SK-N-SH (cell line): ENCODE measurements at regions not wholly inside any gene's neighbourhood (a gene's known extent, or its start where the extent isn't known, plus 50 kb on each side); places are given as distances from the start of the nearest gene placed in this dataset.
"Not testable (repeated sequence)": the region's sequence is repeated elsewhere in the genome, so short reads cannot be mapped to it uniquely, and the experiment has no call there.

Experiments
- CTCF ChIA-PET: fragments of 300-600, 350-600 bp; formaldehyde crosslinking; extraction: SDS; loops from one replicate; lab custom pipeline; 2021; lab: Yijun Ruan, JAX
- POLR2A ChIA-PET: fragments of 350-600 bp; sonication (Branson Sonifier 250); formaldehyde crosslinking; extraction: SDS; loops from one replicate; lab custom pipeline; 2020; ENCODE audit warnings: antibody characterized with exemption, inconsistent platforms; lab: Yijun Ruan, JAX
- DNase-seq: peaks from one replicate; pipeline ENCODE4 v3.0.0; 2012
- H2AFZ ChIP-seq: fragments of 200-600 bp; sonication (generic); 2 replicates; pipeline ENCODE4 v1.8.1; 2016; ENCODE audit warnings: antibody characterized with exemption, mild to moderate bottlenecking, low read depth
- H3F3A ChIP-seq: fragments of 200-600 bp; sonication (generic); replicated peaks from 2 replicates; pipeline ENCODE3; 2016; ENCODE audit warnings: antibody characterized with exemption, mild to moderate bottlenecking; ENCODE audit not compliant: insufficient read depth
- H3K27ac ChIP-seq, 2 experiments: fragments of 200-500 bp in 1 of 2; fragments of 200-600 bp in 1 of 2; sonication (Bioruptor generic) in 1 of 2; sonication (generic), shearing (Covaris generic) in 1 of 2; 2 replicates each; pipeline versions ENCODE4 v1.5.1 to v1.6.1; 2014 to 2016; ENCODE audit warnings: low read depth in 2 of 2, inconsistent platforms in 1 of 2, low read length in 1 of 2, mild to moderate bottlenecking in 1 of 2, mixed read lengths in 1 of 2
- H3K27me3 ChIP-seq: fragments of 200-600 bp; sonication (generic), shearing (Covaris generic); 2 replicates; pipeline ENCODE4 v1.6.1; 2016; ENCODE audit warnings: mixed run types; ENCODE audit not compliant: insufficient read depth
- H3K36me3 ChIP-seq, 2 experiments: fragments of 200-500 bp in 1 of 2; fragments of 200-600 bp in 1 of 2; sonication (Bioruptor generic) in 1 of 2; sonication (generic) in 1 of 2; replicated peaks in 1 of 2; 2 replicates each; pipeline versions ENCODE3 to v1.5.1; 2014 to 2016; ENCODE audit warnings: low read length in 1 of 2, mild to moderate bottlenecking in 1 of 2; ENCODE audit not compliant: insufficient read depth in 2 of 2, control insufficient read depth in 1 of 2
- H3K4me1 ChIP-seq, 2 experiments: fragments of 200-500 bp in 1 of 2; fragments of 200-600 bp in 1 of 2; sonication (Bioruptor generic) in 1 of 2; sonication (generic), shearing (Covaris generic) in 1 of 2; 2 replicates each; pipeline versions ENCODE4 v1.5.1 to v1.6.1; 2014 to 2016; ENCODE audit warnings: low read depth in 1 of 2, low read length in 1 of 2, mixed run types in 1 of 2; ENCODE audit not compliant: insufficient read depth in 2 of 2, control insufficient read depth in 1 of 2
- H3K4me2 ChIP-seq: fragments of 200-600 bp; sonication (generic), shearing (Covaris generic); 2 replicates; pipeline ENCODE4 v1.6.1; 2017; ENCODE audit warnings: mixed run types
- H3K4me3 ChIP-seq, 2 experiments: fragments of 200-500 bp in 1 of 2; fragments of 200-600 bp in 1 of 2; sonication (Bioruptor generic) in 1 of 2; sonication (generic), shearing (Covaris generic) in 1 of 2; 2 replicates each; pipeline versions ENCODE4 v1.5.1 to v1.8.1; 2014 to 2016; ENCODE audit warnings: low read depth in 2 of 2, inconsistent platforms in 1 of 2, low read length in 1 of 2, mild to moderate bottlenecking in 1 of 2, mixed read lengths in 1 of 2, moderate library complexity in 1 of 2
- H3K79me2 ChIP-seq: fragments of 200-600 bp; sonication (generic); 2 replicates; pipeline ENCODE4 v1.8.1; 2017; ENCODE audit warnings: mild to moderate bottlenecking; ENCODE audit not compliant: insufficient read depth
- H3K9ac ChIP-seq: fragments of 200-600 bp; sonication (generic); 2 replicates; pipeline ENCODE4 v1.6.1; 2017; ENCODE audit warnings: mixed run types
- H3K9me2 ChIP-seq: fragments of 200-600 bp; sonication (generic); 2 replicates; pipeline ENCODE4 v1.6.1; 2017; ENCODE audit warnings: mixed run types
- H3K9me3 ChIP-seq: fragments of 200-600 bp; sonication (generic); 2 replicates; pipeline ENCODE4 v1.6.1; 2017; ENCODE audit warnings: mixed run types, mild to moderate bottlenecking, moderate library complexity
- H4K20me1 ChIP-seq: fragments of 200-600 bp; sonication (generic); 2 replicates; pipeline ENCODE4 v1.6.1; 2017; ENCODE audit warnings: mild to moderate bottlenecking, mixed run types; ENCODE audit not compliant: insufficient read depth
- CHD2 ChIP-seq: fragments of 150-350 bp; IDR thresholded peaks from 2 replicates; pipeline ENCODE4 v1.6.1; 2018; ENCODE audit warnings: low read length; ENCODE audit not compliant: partially characterized antibody
- ELF1 ChIP-seq: IDR thresholded peaks from 2 replicates; pipeline ENCODE4 v1.4.0; 2012
- FOSL2 ChIP-seq: IDR thresholded peaks from 2 replicates; pipeline ENCODE4 v1.4.0; 2012; ENCODE audit warnings: low read depth, mild to moderate bottlenecking, moderate library complexity, borderline replicate concordance
- FOXM1 ChIP-seq: IDR thresholded peaks from 2 replicates; pipeline ENCODE4 v1.4.0; 2012; ENCODE audit warnings: low read depth, mild to moderate bottlenecking
- GABPA ChIP-seq: IDR thresholded peaks from 2 replicates; pipeline ENCODE4 v1.4.0; 2012; ENCODE audit warnings: low read depth, mild to moderate bottlenecking
- IRF3 ChIP-seq: fragments of 150-350 bp; IDR thresholded peaks from 2 replicates; pipeline ENCODE4 v1.6.1; 2016; ENCODE audit warnings: mild to moderate bottlenecking, low read depth, low read length
- JUND ChIP-seq: IDR thresholded peaks from 2 replicates; pipeline ENCODE4 v1.4.0; 2012
- MXI1 ChIP-seq: IDR thresholded peaks from 2 replicates; pipeline ENCODE4 v1.6.1; 2012; ENCODE audit warnings: mild to moderate bottlenecking, low read depth, low read length, improper control_type of control experiment
- NRF1 ChIP-seq: IDR thresholded peaks from 2 replicates; pipeline ENCODE4 v1.6.1; 2012; ENCODE audit warnings: low read depth, mild to moderate bottlenecking, low read length
- RCOR1 ChIP-seq: fragments of 150-350 bp; IDR thresholded peaks from 2 replicates; pipeline ENCODE4 v1.6.1; 2017; ENCODE audit warnings: antibody characterized with exemption, low read length
- RXRA ChIP-seq: IDR thresholded peaks from 2 replicates; pipeline ENCODE4 v1.4.0; 2012; ENCODE audit warnings: low read depth, mild to moderate bottlenecking, borderline replicate concordance
- TCF12 ChIP-seq: IDR thresholded peaks from 2 replicates; pipeline ENCODE4 v1.4.0; 2012
- WGBS: methylation state at CpG from one replicate; pipeline ENCODE4 v1.1.6; 2017; ENCODE audit warnings: low lambda C conversion rate; 5-methylcytosine and 5-hydroxymethylcytosine counted together

GRCh38 chr9:33740075-33740474, 55.3 kb upstream of the PRSS3 start:
- 77% methylated on average over 1 of the region's 1 CpG for WGBS

DNA sequence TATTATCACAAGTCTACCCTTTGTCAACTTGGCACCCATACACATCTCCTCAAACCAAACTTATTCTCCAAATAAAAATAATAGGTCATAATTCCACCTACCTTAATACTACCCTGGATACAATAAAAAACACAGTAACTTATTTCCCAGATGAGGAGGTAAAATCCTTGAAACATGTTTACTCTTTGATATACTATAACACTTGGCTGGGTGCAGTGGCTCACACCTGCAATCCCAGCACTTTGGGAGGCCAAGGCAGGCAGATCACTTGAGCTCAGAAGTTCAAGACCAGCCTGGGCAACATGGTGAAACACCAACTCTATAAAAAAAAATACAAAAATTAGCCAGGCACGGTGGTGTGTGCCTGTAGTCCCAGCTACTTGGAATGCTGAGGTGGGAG, 54.4 kb upstream of the PRSS3 start:
- H3K4me3 ChIP-seq, CTCF ChIA-PET, H3K9me2 ChIP-seq: not testable (repeated sequence)

More at GRCh38 chr9:33740075-33740474, 55.3 kb upstream of the PRSS3 start:
- Histone ChIP-seq H4K20me1 (no peaks in the 10 kb centered on the region), H3K9me3 (no peaks in the 10 kb centered on the region), H3K9me2 (no peaks in the 10 kb centered on the region), H3K4me3 (no peak overlapping the region), H3K27ac (no peak overlapping the region), H2AFZ (no peak overlapping the region), H3K27me3 (no peaks in the 10 kb centered on the region), H3K36me3 (peaks cover 0 to 3% of the 10 kb centered on the region in 2 experiments), H3K4me1 (peaks cover 0 to 2% of the 10 kb centered on the region in 2 experiments; a peak in 1 of 4 replicates), H3K9ac (no peak overlapping the region), H3K4me2 (no peak overlapping the region), H3F3A (peaks cover 9% of the 10 kb centered on the region), H3K79me2 (no peaks in the 10 kb centered on the region)
- ChIA-PET CTCF (interaction anchor here (0.7 to 3.9 kb wide), 3 partner anchors 9 to 475 kb away, joined by 3 to 54 read pairs (median 3); partner anchors contain the start of genes BAG1 and CHMP5), POLR2A (no interaction called here)
- no peak for DNase-seq
- TF ChIP-seq MXI1 = no peak
- TF ChIP-seq JUND = no peak
- TF ChIP-seq TCF12 = no peak
- TF ChIP-seq FOXM1 = no peak
- TF ChIP-seq RXRA = no peak
- TF ChIP-seq NRF1 = no peak
- no peak for TF ChIP-seq CHD2
- TF ChIP-seq GABPA = no peak

DNA sequence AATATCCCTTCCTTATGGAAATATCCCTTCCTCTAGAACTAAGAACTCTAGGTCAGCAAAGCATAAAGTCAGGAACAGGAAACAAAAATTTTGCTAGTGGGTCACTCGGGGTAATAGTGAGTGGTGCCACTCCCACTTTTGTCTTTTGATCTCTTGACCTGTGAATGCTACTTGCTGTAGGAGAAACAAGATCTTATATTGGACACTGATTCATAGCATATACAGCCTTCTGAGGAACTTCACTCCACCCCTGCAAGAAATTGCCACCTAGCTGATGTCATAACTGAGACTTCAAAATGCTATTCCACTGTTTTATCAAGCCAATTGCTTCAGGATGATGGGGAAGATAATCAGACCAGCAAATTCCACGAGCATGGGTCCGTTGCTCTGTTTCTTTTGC, 53.3 kb upstream of the PRSS3 start:
- DNase-seq = no peak
- Histone ChIP-seq H3K36me3 (peaks cover 0 to 3% of the 10 kb centered on the region in 2 experiments), H3K9ac (no peak overlapping the region), H3K79me2 (no peaks in the 10 kb centered on the region), H3K4me3 (no peak overlapping the region), H3K9me2 (no peaks in the 10 kb centered on the region), H3K27ac (no peak overlapping the region), H2AFZ (no peak overlapping the region), H3K27me3 (no peaks in the 10 kb centered on the region), H3F3A (peaks cover 9% of the 10 kb centered on the region), H3K4me1 (peaks cover 0 to 2% of the 10 kb centered on the region in 2 experiments; a peak in 1 of 4 replicates), H3K4me2 (no peak overlapping the region), H3K9me3 (no peaks in the 10 kb centered on the region), H4K20me1 (no peaks in the 10 kb centered on the region)
- no peak for TF ChIP-seq ELF1
- no peak for TF ChIP-seq JUND
- TF ChIP-seq IRF3 = no peak
- no peak for TF ChIP-seq GABPA
- TF ChIP-seq RXRA = no peak
- TF ChIP-seq FOSL2 = no peak
- TF ChIP-seq NRF1 = no peak
- TF ChIP-seq RCOR1 = no peak
- 67% methylated on average over 3 of the region's 3 CpGs for WGBS
- ChIA-PET POLR2A (no interaction called here), CTCF (no interaction called here)

More for the DNA sequence above, 54.4 kb upstream of the PRSS3 start:
- H3F3A ChIP-seq, H3K27me3 ChIP-seq, DNase-seq, H4K20me1 ChIP-seq, H3K4me2 ChIP-seq, H3K79me2 ChIP-seq, POLR2A ChIA-PET, H3K9me3 ChIP-seq, H2AFZ ChIP-seq, H3K9ac ChIP-seq, H3K4me1 ChIP-seq, H3K27ac ChIP-seq, H3K36me3 ChIP-seq: not testable (repeated sequence)
- 6% methylated on average over 1 of the region's 1 CpG for WGBS
